ENCODE measurements at regions not wholly inside any gene's neighbourhood (a gene's known extent, or its start where the extent isn't known, plus 50 kb on each side); places are given as distances from the start of the nearest gene placed in this dataset.
"Not testable (repeated sequence)": the region's sequence is repeated elsewhere in the genome, so short reads cannot be mapped to it uniquely, and the experiment has no call there.

GRCh38 chr16:23005951-23006350 lies 143.3 kb downstream of the USP31 start:
- H3K27me3 ChIP-seq, result no peaks in the 10 kb centered on the region
- no peak for TF ChIP-seq POLR2AphosphoS5 (IDR thresholded peaks at IDR 0.05)
- no peak for TF ChIP-seq POLR2A (IDR thresholded peaks at IDR 0.05)
- no peak for TF ChIP-seq CTCF (IDR thresholded peaks at IDR 0.05)
- no peak for TF ChIP-seq EP300 (IDR thresholded peaks at IDR 0.05; ENCODE audit: low read depth)
- no peak overlapping the region for H3K4me3 ChIP-seq
- intact Hi-C loops (cut with DNase I; ENCODE audit: low total_unique reads) (no loop called here), in situ Hi-C loops (cut with MboI; ENCODE audit: low pct_ligation_motif_present in 1 of 4, low pct_unique_long_range_greater_than_20kb in 1 of 4, low sequenced_read_pairs in 3 of 4) (no loop called here)
- 40 to 60% methylated on average over 2 to 5 of the region's 5 CpGs for WGBS, 2 donors (ENCODE audit: low coverage in 1 of 2)
- no peaks in the 10 kb centered on the region for H3K36me3 ChIP-seq
- no peaks in the 10 kb centered on the region for H3K4me1 ChIP-seq
- no peaks in the 10 kb centered on the region for H3K9me3 ChIP-seq
- DNase-seq, result no peak
- H3K27ac ChIP-seq, result no peak overlapping the region

GRCh38 chr16:22989598-22989997 lies 159.7 kb downstream of the USP31 start:
- H3K36me3 ChIP-seq, result no peaks in the 10 kb centered on the region
- no peaks in the 10 kb centered on the region for H3K9me3 ChIP-seq
- intact Hi-C loops (cut with DNase I; ENCODE audit: low total_unique reads), result no loop called here
- in situ Hi-C loops (cut with MboI; ENCODE audit: low pct_ligation_motif_present in 1 of 4, low pct_unique_long_range_greater_than_20kb in 1 of 4, low sequenced_read_pairs in 3 of 4), result no loop called here
- no peak overlapping the region for H3K4me3 ChIP-seq
- H3K27me3 ChIP-seq, result peaks cover 3% of the 10 kb centered on the region
- DNase-seq, result no peak
- WGBS, 2 donors (ENCODE audit: low coverage in 1 of 2), result 67 to 75% methylated on average over 1 to 3 of the region's 3 CpGs
- no peaks in the 10 kb centered on the region for H3K4me1 ChIP-seq
- TF ChIP-seq EP300 (IDR thresholded peaks at IDR 0.05; ENCODE audit: low read depth) (no peak), POLR2AphosphoS5 (IDR thresholded peaks at IDR 0.05) (no peak), CTCF (IDR thresholded peaks at IDR 0.05) (no peak), POLR2A (IDR thresholded peaks at IDR 0.05) (no peak)
- H3K27ac ChIP-seq, result no peak overlapping the region

GRCh38 chr16:22983614-22984013 lies 165.6 kb downstream of the USP31 start:
- Histone ChIP-seq H3K4me3 (no peak overlapping the region), H3K27ac (no peak overlapping the region), H3K4me1 (no peaks in the 10 kb centered on the region), H3K27me3 (no peaks in the 10 kb centered on the region), H3K36me3 (no peaks in the 10 kb centered on the region), H3K9me3 (peaks cover 12 to 14% of the 10 kb centered on the region in 2 donors)
- DNase-seq, result no peak
- intact Hi-C loops (cut with DNase I; ENCODE audit: low total_unique reads) (no loop called here), in situ Hi-C loops (cut with MboI; ENCODE audit: low pct_ligation_motif_present in 1 of 4, low pct_unique_long_range_greater_than_20kb in 1 of 4, low sequenced_read_pairs in 3 of 4) (no loop called here)
- WGBS, 2 donors (ENCODE audit: low coverage in 1 of 2), result 97 to 100% methylated on average over 2 of the region's 2 CpGs
- TF ChIP-seq POLR2AphosphoS5 (IDR thresholded peaks at IDR 0.05) (no peak), POLR2A (IDR thresholded peaks at IDR 0.05) (no peak), EP300 (IDR thresholded peaks at IDR 0.05; ENCODE audit: low read depth) (no peak), CTCF (IDR thresholded peaks at IDR 0.05) (no peak)

GRCh38 chr16:22980514-22980913 lies 166.6 kb downstream of the HS3ST2 start:
- in situ Hi-C loops (cut with MboI; ENCODE audit: low pct_ligation_motif_present in 1 of 4, low pct_unique_long_range_greater_than_20kb in 1 of 4, low sequenced_read_pairs in 3 of 4); H3K27ac ChIP-seq; intact Hi-C loops (cut with DNase I; ENCODE audit: low total_unique reads); DNase-seq; H3K27me3 ChIP-seq; H3K4me1 ChIP-seq; H3K36me3 ChIP-seq; H3K4me3 ChIP-seq: not testable (repeated sequence)
- peaks cover 12 to 14% of the 10 kb centered on the region in 2 donors for H3K9me3 ChIP-seq
- 73 to 81% methylated on average over 3 of the region's 3 CpGs for WGBS, 2 donors (ENCODE audit: low coverage in 1 of 2)

GRCh38 chr16:22979038-22979437 lies 165.1 kb downstream of the HS3ST2 start:
- H3K27ac ChIP-seq, result no peak overlapping the region
- H3K4me1 ChIP-seq, result no peaks in the 10 kb centered on the region
- in situ Hi-C loops (cut with MboI; ENCODE audit: low pct_ligation_motif_present in 1 of 4, low pct_unique_long_range_greater_than_20kb in 1 of 4, low sequenced_read_pairs in 3 of 4) (no loop called here), intact Hi-C loops (cut with DNase I; ENCODE audit: low total_unique reads) (no loop called here)
- H3K27me3 ChIP-seq, result no peaks in the 10 kb centered on the region
- no peak for DNase-seq
- peaks cover 6 to 9% of the 10 kb centered on the region in 2 donors for H3K9me3 ChIP-seq
- H3K36me3 ChIP-seq, result no peaks in the 10 kb centered on the region
- TF ChIP-seq CTCF (IDR thresholded peaks at IDR 0.05), result no peak
- no peak for TF ChIP-seq POLR2A (IDR thresholded peaks at IDR 0.05)
- no peak for TF ChIP-seq POLR2AphosphoS5 (IDR thresholded peaks at IDR 0.05)
- no peak for TF ChIP-seq EP300 (IDR thresholded peaks at IDR 0.05; ENCODE audit: low read depth)
- no peak overlapping the region for H3K4me3 ChIP-seq
- WGBS, 2 donors (ENCODE audit: low coverage in 1 of 2), result 53% methylated on average over 2 of the region's 2 CpGs; no CpG with 5 or more reads in 1 of the 2 donors

Data from transverse colon (tissue), 4 donors.